ENCODE measurements at regions not wholly inside any gene's neighbourhood (a gene's known extent, or its start where the extent isn't known, plus 50 kb on each side); places are given as distances from the start of the nearest gene placed in this dataset.
A peak's percentile ranks its signal among the peaks of the same experiment; 100 is the strongest.

DNA sequence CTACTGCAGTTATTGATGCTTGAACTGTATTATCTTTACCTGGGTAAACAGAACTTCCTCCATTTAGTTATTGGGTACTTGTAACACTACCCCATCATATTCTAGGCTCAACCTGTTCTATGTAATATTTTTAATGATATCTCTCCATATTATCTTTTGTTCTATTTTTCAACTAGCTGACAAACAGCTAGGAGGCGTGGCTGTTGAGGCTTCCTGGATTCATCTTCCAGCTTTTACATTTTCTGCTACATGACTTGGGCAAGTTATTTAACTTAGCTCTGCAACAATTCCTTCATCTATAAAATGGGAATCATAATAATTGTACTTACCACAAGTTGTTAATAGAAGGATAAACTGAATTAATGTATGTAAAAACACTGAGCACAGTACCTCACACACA lies 349.3 kb downstream of the PTTG2 start:
- intact Hi-C loops (cut with DNase I), result no loop called here
- H3K36me3 ChIP-seq, result no peaks in the 10 kb centered on the region
- 82% methylated on average over 1 of the region's 1 CpG for WGBS (ENCODE audit: insufficient coverage, low coverage, low lambda C conversion rate, missing lambda C conversion rate)
- no peak for ATAC-seq
- no peaks in the 10 kb centered on the region for H3K9me3 ChIP-seq
- TF ChIP-seq, protein P1, sequence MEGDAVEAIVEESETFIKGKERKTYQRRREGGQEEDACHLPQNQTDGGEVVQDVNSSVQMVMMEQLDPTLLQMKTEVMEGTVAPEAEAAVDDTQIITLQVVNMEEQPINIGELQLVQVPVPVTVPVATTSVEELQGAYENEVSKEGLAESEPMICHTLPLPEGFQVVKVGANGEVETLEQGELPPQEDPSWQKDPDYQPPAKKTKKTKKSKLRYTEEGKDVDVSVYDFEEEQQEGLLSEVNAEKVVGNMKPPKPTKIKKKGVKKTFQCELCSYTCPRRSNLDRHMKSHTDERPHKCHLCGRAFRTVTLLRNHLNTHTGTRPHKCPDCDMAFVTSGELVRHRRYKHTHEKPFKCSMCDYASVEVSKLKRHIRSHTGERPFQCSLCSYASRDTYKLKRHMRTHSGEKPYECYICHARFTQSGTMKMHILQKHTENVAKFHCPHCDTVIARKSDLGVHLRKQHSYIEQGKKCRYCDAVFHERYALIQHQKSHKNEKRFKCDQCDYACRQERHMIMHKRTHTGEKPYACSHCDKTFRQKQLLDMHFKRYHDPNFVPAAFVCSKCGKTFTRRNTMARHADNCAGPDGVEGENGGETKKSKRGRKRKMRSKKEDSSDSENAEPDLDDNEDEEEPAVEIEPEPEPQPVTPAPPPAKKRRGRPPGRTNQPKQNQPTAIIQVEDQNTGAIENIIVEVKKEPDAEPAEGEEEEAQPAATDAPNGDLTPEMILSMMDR (IDR thresholded peaks at IDR 0.05), result no peak
- TF ChIP-seq POLR2A (IDR thresholded peaks at IDR 0.05), result no peak
- no peak overlapping the region for H3K4me3 ChIP-seq
- no peak for DNase-seq
- no peaks in the 10 kb centered on the region for H3K4me1 ChIP-seq
- H3K27me3 ChIP-seq, result no peaks in the 10 kb centered on the region
- no peak overlapping the region for H3K27ac ChIP-seq

DNA sequence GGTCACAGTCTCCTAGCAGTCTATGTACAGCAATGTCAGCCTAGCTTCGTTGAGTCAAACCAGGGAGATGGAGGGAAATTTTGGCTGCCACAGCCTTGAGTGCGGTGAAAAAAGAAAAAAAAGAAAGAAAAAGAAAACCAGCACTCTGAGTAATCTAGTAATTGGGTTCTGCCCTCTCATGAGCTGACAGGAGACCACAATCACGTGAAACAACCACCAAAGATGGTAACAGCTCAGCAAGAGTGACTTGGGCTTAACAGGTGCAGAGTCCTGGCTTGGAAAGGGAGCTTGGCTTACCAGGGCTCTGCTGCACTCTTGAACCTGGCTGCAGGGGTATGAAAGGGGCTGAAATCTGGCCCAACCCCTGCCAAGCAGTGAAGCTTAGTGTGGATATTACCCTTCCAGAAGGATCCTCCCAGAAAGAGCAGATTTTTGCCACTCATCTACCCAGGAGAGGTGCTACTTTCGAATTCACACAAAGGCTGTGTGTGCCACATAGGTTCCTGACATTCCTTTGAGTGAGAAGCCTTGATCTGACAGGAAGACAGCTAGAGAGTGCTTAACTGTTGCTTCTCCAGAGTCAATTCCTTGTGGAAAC lies 350.3 kb downstream of the PTTG2 start:
- Histone ChIP-seq H3K9me3 (no peaks in the 10 kb centered on the region), H3K27ac (no peak overlapping the region), H3K4me3 (no peak overlapping the region), H3K27me3 (no peaks in the 10 kb centered on the region), H3K36me3 (no peaks in the 10 kb centered on the region), H3K4me1 (no peaks in the 10 kb centered on the region)
- WGBS (ENCODE audit: insufficient coverage, low coverage, low lambda C conversion rate, missing lambda C conversion rate), result 40% methylated on average over 3 of the region's 4 CpGs
- intact Hi-C loops (cut with DNase I), result no loop called here
- DNase-seq, result no peak
- TF ChIP-seq POLR2A (IDR thresholded peaks at IDR 0.05), result no peak
- TF ChIP-seq, protein P1 (IDR thresholded peaks at IDR 0.05), result no peak
- ATAC-seq, result peak in 2 of 4 donors; percentile 39 to 52

DNA sequence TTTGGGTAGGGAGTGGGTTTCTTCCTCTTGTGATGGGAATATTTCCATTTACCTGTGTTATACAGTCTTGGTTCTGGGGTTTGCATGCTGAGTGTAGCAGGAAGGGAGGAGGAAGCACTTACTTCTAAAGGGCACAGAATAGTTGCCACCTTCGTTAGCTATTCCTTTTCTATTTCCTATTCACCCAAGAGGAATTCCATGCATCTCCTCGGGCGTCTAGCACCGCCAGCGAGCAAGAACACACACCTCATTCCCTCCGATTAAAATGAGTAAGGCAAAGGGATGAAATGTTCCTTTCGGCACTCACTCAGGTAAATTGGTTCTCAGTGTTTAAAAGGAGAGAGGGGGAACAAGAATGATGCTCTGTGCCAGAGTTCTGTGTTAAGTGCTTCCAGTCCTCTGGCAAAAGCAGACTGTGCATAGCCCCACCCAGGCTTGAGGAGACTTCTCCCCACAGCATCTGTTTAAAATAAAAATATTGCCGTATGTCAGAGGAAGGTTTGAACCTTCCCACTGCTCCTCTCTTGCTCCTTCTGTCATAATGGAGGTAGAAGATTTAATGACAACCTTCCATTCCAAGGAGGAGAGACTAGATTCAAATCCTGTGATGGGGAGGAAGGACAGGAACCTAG lies 351.4 kb downstream of the PTTG2 start:
- ATAC-seq (no peak), DNase-seq (no peak)
- no peaks in the 10 kb centered on the region for H3K36me3 ChIP-seq
- no peaks in the 10 kb centered on the region for H3K27me3 ChIP-seq
- WGBS (ENCODE audit: insufficient coverage, low coverage, low lambda C conversion rate, missing lambda C conversion rate), result 88% methylated on average over 8 of the region's 8 CpGs
- intact Hi-C loops (cut with DNase I), result no loop called here
- no peaks in the 10 kb centered on the region for H3K4me1 ChIP-seq
- H3K27ac ChIP-seq, result no peak overlapping the region
- H3K4me3 ChIP-seq, result no peak overlapping the region
- no peaks in the 10 kb centered on the region for H3K9me3 ChIP-seq
- TF ChIP-seq, protein P1 (IDR thresholded peaks at IDR 0.05), result no peak
- no peak for TF ChIP-seq POLR2A (IDR thresholded peaks at IDR 0.05)

DNA sequence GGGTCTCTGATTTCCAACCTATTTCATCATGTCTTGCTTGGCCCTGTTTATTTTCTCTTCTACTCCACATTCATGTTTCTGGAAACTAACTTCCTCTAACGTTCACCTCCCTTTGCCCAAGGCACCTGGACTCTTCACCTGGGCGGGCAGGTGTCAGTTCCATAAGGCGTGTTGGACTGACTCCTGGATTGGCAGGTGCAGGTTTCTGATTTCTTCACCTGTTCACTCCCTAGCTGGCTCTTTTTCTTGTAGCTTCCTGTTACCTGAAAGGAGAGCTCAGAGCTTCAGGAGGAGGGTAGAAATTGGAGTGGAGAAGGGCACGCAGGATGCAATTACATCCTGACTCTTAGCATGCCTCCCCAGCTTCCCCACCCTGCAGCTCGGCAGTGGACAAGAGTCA lies 350.8 kb upstream of the KLF3 start:
- WGBS (ENCODE audit: insufficient coverage, low coverage, low lambda C conversion rate, missing lambda C conversion rate), result 78% methylated on average over 4 of the region's 5 CpGs
- no peak for ATAC-seq
- intact Hi-C loops (cut with DNase I), result no loop called here

DNA sequence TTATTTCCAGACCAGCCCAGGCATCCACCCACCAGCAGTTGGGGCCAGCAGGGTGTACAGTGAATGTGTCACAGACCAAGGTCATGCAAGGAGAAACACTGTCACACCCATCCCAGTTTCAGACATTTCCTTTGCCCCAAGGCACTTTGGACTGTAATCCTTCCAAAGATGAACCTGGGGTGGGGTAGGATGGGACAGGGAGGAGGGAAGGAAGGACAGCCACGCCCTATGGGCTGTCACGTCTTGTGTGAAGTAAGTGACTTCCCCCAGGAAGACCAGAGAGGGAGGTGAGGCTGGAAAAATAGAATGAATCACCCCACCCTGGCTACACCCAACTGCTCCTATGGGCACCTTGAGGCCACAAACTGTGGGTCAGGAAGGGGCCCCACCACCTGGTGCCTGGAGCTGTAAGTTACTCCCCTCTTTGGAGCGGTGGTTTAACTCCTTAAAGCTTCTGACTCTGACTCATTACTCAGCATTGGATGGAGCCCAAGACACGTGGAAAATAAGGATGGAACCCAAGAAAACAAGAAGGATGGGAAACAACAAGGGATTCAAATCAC lies 349.9 kb upstream of the KLF3 start:
- Histone ChIP-seq H3K4me1 (peaks cover 0 to 6% (median under 1%) of the 10 kb centered on the region in 4 donors), H3K9me3 (no peaks in the 10 kb centered on the region), H3K36me3 (no peaks in the 10 kb centered on the region), H3K4me3 (no peak overlapping the region), H3K27ac (peak overlapping the region in 1 of 3 donors; percentile 56), H3K27me3 (no peaks in the 10 kb centered on the region)
- no peak for TF ChIP-seq POLR2A (IDR thresholded peaks at IDR 0.05)
- TF ChIP-seq, protein P1 (IDR thresholded peaks at IDR 0.05), result no peak
- intact Hi-C loops (cut with DNase I), result no loop called here
- DNase-seq (no peak), ATAC-seq (no peak)
- WGBS (ENCODE audit: insufficient coverage, low coverage, low lambda C conversion rate, missing lambda C conversion rate), result 85% methylated on average over 4 of the region's 4 CpGs

More for the DNA sequence above, 350.8 kb upstream of the KLF3 start:
- no peak overlapping the region for H3K27ac ChIP-seq
- TF ChIP-seq POLR2A (IDR thresholded peaks at IDR 0.05), result no peak
- DNase-seq, result no peak
- no peak overlapping the region for H3K4me3 ChIP-seq
- H3K4me1 ChIP-seq, result peaks cover 0 to 1% (median 0%) of the 10 kb centered on the region in 4 donors
- no peaks in the 10 kb centered on the region for H3K36me3 ChIP-seq
- H3K27me3 ChIP-seq, result no peaks in the 10 kb centered on the region
- H3K9me3 ChIP-seq, result no peaks in the 10 kb centered on the region

Measured in right lobe of liver (tissue), 6 donors.